ENCODE measurements at regions not wholly inside any gene's neighbourhood (a gene's known extent, or its start where the extent isn't known, plus 50 kb on each side); places are given as distances from the start of the nearest gene placed in this dataset.

DNA sequence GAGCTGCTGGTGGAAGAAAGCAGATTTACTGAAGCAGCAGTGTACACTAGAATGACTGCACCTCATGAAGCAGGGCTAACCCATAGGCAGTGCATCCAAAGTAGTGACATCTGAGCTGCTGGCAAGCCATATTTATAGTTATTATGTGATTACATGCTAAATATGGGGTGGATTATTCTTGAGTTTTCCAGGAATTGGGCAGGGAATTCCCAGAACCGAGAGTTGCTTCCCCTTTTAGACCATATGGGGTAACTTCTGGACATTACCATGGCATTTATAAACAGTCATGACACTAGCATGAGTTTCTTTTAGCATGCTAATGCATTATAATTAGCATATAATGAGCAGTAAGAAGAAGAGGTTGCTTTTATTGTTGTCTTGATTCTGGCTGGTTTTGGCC, 665.8 kb upstream of the POU3F4 start:
- BruUV-seq (replicated peaks) = no TSS peak
- CTCF ChIA-PET (ENCODE audit: low intra/inter-chr PET ratio) = no interaction called here

More for the DNA sequence above, 665.8 kb upstream of the POU3F4 start:
- WGBS (ENCODE audit: insufficient coverage, low coverage, missing lambda C conversion rate) = 0% methylated on average over 1 of the region's 1 CpG
- POLR2A ChIA-PET = no interaction called here
- Histone ChIP-seq H3K4me3 (no peak overlapping the region), H3K27me3 (ENCODE audit: control insufficient read depth in 2 of 2, insufficient read depth in 2 of 2, low read length in 2 of 2) (no peaks in the 10 kb centered on the region), H3K4me2 (ENCODE audit: insufficient read depth, low read length) (no peak overlapping the region), H3K27ac (ENCODE audit: extremely low read depth, low read depth, low read length) (no peak overlapping the region), H4K20me1 (replicated peaks; ENCODE audit: control insufficient read depth, insufficient read depth, low read length) (no peaks in the 10 kb centered on the region), H3K9me3 (replicated peaks; ENCODE audit: control insufficient read depth, insufficient read depth, low read depth, low read length) (no peaks in the 10 kb centered on the region), H3K9me1 (ENCODE audit: control insufficient read depth, insufficient read depth, low read length) (no peaks in the 10 kb centered on the region), H3K36me3 (ENCODE audit: control insufficient read depth, insufficient read depth, low read length) (no peaks in the 10 kb centered on the region), H2AFZ (ENCODE audit: low read depth, low read length) (no peak overlapping the region), H3K79me2 (ENCODE audit: control insufficient read depth, insufficient read depth, low read length) (no peaks in the 10 kb centered on the region), H3K4me1 (replicated peaks in 1 of 2; ENCODE audit: control insufficient read depth in 2 of 2, insufficient read depth in 2 of 2, low read length in 2 of 2) (no peaks in the 10 kb centered on the region), H3K9ac (ENCODE audit: insufficient read depth in 1 of 2, low read depth in 2 of 2, low read length in 2 of 2) (no peak overlapping the region)
- in situ Hi-C loops (cut with MboI) (no loop called here), intact Hi-C loops (cut with micrococcal nuclease) (no loop called here)
- DNase-seq (ENCODE audit: extremely low read depth in 1 of 4, low spot score in 3 of 4) = no peak
- no peak for ATAC-seq
- TF ChIP-seq USF2 (CRISPR knock-in tag; IDR thresholded peaks at IDR 0.05) (no peak), KLF10 (CRISPR knock-in tag; IDR thresholded peaks at IDR 0.05) (no peak), IFI16 (CRISPR knock-in tag; IDR thresholded peaks at IDR 0.05) (no peak), GTF2A2 (tag; IDR thresholded peaks at IDR 0.05) (no peak), EWSR1 (IDR thresholded peaks at IDR 0.05; ENCODE audit: borderline replicate concordance, low read depth, partially characterized antibody) (no peak), MBD2 (IDR thresholded peaks at IDR 0.05; ENCODE audit: borderline replicate concordance, low read depth) (no peak), NR2C1 (IDR thresholded peaks at IDR 0.05) (no peak), NR2C1 (tag; IDR thresholded peaks at IDR 0.05) (no peak)
- TF ChIP-seq, protein P1, sequence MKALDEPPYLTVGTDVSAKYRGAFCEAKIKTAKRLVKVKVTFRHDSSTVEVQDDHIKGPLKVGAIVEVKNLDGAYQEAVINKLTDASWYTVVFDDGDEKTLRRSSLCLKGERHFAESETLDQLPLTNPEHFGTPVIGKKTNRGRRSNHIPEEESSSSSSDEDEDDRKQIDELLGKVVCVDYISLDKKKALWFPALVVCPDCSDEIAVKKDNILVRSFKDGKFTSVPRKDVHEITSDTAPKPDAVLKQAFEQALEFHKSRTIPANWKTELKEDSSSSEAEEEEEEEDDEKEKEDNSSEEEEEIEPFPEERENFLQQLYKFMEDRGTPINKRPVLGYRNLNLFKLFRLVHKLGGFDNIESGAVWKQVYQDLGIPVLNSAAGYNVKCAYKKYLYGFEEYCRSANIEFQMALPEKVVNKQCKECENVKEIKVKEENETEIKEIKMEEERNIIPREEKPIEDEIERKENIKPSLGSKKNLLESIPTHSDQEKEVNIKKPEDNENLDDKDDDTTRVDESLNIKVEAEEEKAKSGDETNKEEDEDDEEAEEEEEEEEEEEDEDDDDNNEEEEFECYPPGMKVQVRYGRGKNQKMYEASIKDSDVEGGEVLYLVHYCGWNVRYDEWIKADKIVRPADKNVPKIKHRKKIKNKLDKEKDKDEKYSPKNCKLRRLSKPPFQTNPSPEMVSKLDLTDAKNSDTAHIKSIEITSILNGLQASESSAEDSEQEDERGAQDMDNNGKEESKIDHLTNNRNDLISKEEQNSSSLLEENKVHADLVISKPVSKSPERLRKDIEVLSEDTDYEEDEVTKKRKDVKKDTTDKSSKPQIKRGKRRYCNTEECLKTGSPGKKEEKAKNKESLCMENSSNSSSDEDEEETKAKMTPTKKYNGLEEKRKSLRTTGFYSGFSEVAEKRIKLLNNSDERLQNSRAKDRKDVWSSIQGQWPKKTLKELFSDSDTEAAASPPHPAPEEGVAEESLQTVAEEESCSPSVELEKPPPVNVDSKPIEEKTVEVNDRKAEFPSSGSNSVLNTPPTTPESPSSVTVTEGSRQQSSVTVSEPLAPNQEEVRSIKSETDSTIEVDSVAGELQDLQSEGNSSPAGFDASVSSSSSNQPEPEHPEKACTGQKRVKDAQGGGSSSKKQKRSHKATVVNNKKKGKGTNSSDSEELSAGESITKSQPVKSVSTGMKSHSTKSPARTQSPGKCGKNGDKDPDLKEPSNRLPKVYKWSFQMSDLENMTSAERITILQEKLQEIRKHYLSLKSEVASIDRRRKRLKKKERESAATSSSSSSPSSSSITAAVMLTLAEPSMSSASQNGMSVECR (CRISPR knock-in tag; IDR thresholded peaks at IDR 0.05) = no peak
- TF ChIP-seq, protein P2, sequence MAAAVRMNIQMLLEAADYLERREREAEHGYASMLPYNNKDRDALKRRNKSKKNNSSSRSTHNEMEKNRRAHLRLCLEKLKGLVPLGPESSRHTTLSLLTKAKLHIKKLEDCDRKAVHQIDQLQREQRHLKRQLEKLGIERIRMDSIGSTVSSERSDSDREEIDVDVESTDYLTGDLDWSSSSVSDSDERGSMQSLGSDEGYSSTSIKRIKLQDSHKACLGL (CRISPR knock-in tag; IDR thresholded peaks at IDR 0.05; ENCODE audit: borderline replicate concordance, poor library complexity, severe bottlenecking) = no peak
- FAIRE-seq = no peak

Measured in K562 (cell line).